ENCODE measurements at regions not wholly inside any gene's neighbourhood (a gene's known extent, or its start where the extent isn't known, plus 50 kb on each side); places are given as distances from the start of the nearest gene placed in this dataset.

DNA sequence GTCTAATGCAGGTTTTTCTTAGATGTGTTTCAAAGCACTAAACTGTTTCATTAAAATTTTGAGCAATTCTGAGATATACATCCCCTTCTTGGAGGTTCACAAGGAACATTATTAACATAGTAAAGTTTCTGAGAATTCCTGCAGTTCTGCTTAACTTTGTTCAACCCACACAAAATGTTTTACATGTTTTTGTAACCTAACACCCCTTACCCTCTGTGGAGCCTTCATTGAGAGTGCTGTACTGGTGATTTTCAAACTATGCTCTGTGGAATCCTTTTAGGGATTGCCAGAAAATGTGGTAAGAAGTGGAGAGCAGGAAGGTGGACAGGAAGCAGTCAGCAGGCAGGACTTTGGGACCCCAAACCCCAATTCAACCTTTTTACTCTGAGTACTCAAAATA is 53.6 kb upstream of the ABCB5 start:
- no peak overlapping the region for H2AFZ ChIP-seq (replicated peaks; ENCODE audit: low read length, poor library complexity)
- no peak for DNase-seq

More for the DNA sequence above, 53.6 kb upstream of the ABCB5 start:
- Histone ChIP-seq H4K91ac (ENCODE audit: insufficient read depth, low read depth, low read length) (no peak overlapping the region), H3K4ac (ENCODE audit: low read depth, low read length) (no peak overlapping the region), H3K4me2 (ENCODE audit: low read depth, low read length) (no peak overlapping the region), H2BK20ac (ENCODE audit: low read depth, low read length) (no peak overlapping the region), H3K27me3 (ENCODE audit: control insufficient read depth, insufficient read depth, low read length) (no peaks in the 10 kb centered on the region), H2AK9ac (replicated peaks; ENCODE audit: low read depth, low read length, poor library complexity) (no peak overlapping the region), H3K36me3 (ENCODE audit: control insufficient read depth, insufficient read depth, low read length) (no peaks in the 10 kb centered on the region), H3K4me3 (ENCODE audit: insufficient read depth, low read depth, low read length) (no peak overlapping the region), H3K9me3 (ENCODE audit: control insufficient read depth, insufficient read depth, low read length) (0 out of 2 replicates have a peak, but pooled peaks cover 2% of the 10 kb centered on the region), H2BK5ac (ENCODE audit: low read depth, low read length, poor library complexity, severe bottlenecking) (no peak overlapping the region), H3K79me1 (ENCODE audit: low read depth in 1 of 2, low read length in 2 of 2) (no peaks in the 10 kb centered on the region), H3K4me1 (ENCODE audit: control insufficient read depth, insufficient read depth, low read length) (no peaks in the 10 kb centered on the region), H2BK120ac (ENCODE audit: low read depth, low read length) (no peak overlapping the region), H3K18ac (ENCODE audit: low read depth, low read length) (no peak overlapping the region), H2BK15ac (ENCODE audit: low read depth, low read length) (no peak overlapping the region), H3K23ac (ENCODE audit: low read depth, low read length) (no peak overlapping the region), H4K5ac (ENCODE audit: low read depth, low read length) (no peak overlapping the region), H4K8ac (ENCODE audit: low read depth in 2 of 2, low read length in 2 of 2) (no peak overlapping the region), H2AK5ac (ENCODE audit: low read depth, low read length) (no peak overlapping the region), H3K14ac (replicated peaks; ENCODE audit: low read depth, low read length) (no peak overlapping the region), H4K20me1 (ENCODE audit: insufficient read depth, low read length) (no peaks in the 10 kb centered on the region), H3K27ac (ENCODE audit: insufficient read depth, low read length) (no peak overlapping the region), H3K9me1 (ENCODE audit: insufficient read depth, low read length) (no peaks in the 10 kb centered on the region), H3K9ac (ENCODE audit: low read depth, low read length) (no peak overlapping the region), H3K56ac (ENCODE audit: extremely low read depth, insufficient read depth, low read length) (no peak overlapping the region)
- in situ Hi-C loops (cut with MboI; ENCODE audit: low sequenced_read_pairs), result no loop called here
- dilution Hi-C loops (cut with HindIII; ENCODE audit: low sequenced_read_pairs, unreplicated experiment), result no loop called here
- POLR2A ChIA-PET (ENCODE audit: unreplicated experiment), result no interaction called here
- no peak for TF ChIP-seq CHD1 (IDR thresholded peaks at IDR 0.05; ENCODE audit: low read depth, low read length)
- no peak for TF ChIP-seq SMC3 (IDR thresholded peaks at IDR 0.05; ENCODE audit: low read depth, low read length)
- TF ChIP-seq, protein P1, sequence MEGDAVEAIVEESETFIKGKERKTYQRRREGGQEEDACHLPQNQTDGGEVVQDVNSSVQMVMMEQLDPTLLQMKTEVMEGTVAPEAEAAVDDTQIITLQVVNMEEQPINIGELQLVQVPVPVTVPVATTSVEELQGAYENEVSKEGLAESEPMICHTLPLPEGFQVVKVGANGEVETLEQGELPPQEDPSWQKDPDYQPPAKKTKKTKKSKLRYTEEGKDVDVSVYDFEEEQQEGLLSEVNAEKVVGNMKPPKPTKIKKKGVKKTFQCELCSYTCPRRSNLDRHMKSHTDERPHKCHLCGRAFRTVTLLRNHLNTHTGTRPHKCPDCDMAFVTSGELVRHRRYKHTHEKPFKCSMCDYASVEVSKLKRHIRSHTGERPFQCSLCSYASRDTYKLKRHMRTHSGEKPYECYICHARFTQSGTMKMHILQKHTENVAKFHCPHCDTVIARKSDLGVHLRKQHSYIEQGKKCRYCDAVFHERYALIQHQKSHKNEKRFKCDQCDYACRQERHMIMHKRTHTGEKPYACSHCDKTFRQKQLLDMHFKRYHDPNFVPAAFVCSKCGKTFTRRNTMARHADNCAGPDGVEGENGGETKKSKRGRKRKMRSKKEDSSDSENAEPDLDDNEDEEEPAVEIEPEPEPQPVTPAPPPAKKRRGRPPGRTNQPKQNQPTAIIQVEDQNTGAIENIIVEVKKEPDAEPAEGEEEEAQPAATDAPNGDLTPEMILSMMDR (conservative IDR thresholded peaks at IDR 0.05; ENCODE audit: low read depth, low read length), result no peak
- no peak for TF ChIP-seq MAFK (IDR thresholded peaks at IDR 0.05; ENCODE audit: low read depth, low read length)
- TF ChIP-seq MAZ (IDR thresholded peaks at IDR 0.05; ENCODE audit: borderline replicate concordance, low read depth, low read length), result no peak
- TF ChIP-seq, protein P2, sequence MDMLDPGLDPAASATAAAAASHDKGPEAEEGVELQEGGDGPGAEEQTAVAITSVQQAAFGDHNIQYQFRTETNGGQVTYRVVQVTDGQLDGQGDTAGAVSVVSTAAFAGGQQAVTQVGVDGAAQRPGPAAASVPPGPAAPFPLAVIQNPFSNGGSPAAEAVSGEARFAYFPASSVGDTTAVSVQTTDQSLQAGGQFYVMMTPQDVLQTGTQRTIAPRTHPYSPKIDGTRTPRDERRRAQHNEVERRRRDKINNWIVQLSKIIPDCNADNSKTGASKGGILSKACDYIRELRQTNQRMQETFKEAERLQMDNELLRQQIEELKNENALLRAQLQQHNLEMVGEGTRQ (IDR thresholded peaks at IDR 0.05; ENCODE audit: low read depth, low read length), result no peak
- TF ChIP-seq MXI1 (IDR thresholded peaks at IDR 0.05; ENCODE audit: borderline replicate concordance, low read depth, low read length), result no peak
- CTCF ChIA-PET, result no interaction called here
- no peak for ATAC-seq (ENCODE audit: low read depth)
- intact Hi-C loops (cut with micrococcal nuclease), result no loop called here
- no TSS peak for BruUV-seq (replicated peaks)
